OCI-LY1 (cell line): ENCODE measurements at regions not wholly inside any gene's neighbourhood (a gene's known extent, or its start where the extent isn't known, plus 50 kb on each side); places are given as distances from the start of the nearest gene placed in this dataset.

Experiments
- EZH2 ChIP-seq: fragments of 200-600 bp; sonication (generic), shearing (Covaris generic); IDR thresholded peaks from 2 replicates; pipeline ENCODE4 v1.8.0; 2017; ENCODE audit warnings: borderline replicate concordance, mixed run types, mild to moderate bottlenecking, antibody characterized with exemption, low read length, moderate library complexity, mixed read lengths
- TF ChIP-seq, protein P1 (sequence below): fragments of 200-600 bp; sonication (generic), shearing (Covaris generic); IDR thresholded peaks from 2 replicates; pipeline ENCODE4 v1.5.1; 2017; ENCODE audit warnings: mild to moderate bottlenecking, antibody characterized with exemption, low read length, moderate library complexity, mixed read lengths

DNA sequence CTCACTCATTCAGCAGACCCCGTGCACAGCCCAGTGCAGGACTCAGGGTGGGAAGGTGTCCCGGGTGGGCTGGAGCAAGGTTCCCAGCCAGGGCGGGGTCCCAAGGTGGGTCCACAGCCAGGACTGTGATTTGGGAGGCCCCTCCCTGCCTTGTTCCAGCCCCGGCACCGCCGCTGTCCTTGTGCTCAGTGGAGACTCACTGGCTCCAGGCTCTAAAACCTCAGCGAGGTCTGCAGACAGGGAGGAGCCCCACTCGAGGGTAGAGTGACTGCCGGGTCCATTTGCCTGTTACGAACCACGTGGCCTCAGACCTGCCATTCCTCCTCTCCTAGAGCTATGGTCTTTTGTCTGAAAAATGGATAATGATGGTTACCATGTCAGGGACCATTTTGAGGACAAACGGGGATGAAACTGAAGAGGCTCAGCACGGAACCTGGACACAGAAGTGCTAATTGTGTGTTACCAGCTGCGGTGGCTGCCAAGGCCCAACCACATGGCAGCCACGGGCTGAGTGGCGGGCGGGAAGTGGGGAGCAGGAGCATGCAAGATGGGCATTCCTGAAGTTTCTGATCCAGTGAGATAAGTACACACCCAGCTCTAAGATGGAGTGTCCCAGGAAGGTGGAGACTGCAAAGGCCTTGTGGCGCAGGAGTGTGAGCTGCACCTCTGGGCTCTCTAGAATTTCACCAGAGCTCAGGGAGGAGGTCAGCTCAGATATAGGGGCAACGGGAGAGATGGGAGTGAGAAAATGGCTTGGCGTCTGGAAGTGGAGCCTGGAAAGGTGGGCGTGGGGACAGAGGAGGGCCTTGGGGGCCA lies 317.6 kb downstream of the SEC14L1 start:
- TF ChIP-seq, protein P1, sequence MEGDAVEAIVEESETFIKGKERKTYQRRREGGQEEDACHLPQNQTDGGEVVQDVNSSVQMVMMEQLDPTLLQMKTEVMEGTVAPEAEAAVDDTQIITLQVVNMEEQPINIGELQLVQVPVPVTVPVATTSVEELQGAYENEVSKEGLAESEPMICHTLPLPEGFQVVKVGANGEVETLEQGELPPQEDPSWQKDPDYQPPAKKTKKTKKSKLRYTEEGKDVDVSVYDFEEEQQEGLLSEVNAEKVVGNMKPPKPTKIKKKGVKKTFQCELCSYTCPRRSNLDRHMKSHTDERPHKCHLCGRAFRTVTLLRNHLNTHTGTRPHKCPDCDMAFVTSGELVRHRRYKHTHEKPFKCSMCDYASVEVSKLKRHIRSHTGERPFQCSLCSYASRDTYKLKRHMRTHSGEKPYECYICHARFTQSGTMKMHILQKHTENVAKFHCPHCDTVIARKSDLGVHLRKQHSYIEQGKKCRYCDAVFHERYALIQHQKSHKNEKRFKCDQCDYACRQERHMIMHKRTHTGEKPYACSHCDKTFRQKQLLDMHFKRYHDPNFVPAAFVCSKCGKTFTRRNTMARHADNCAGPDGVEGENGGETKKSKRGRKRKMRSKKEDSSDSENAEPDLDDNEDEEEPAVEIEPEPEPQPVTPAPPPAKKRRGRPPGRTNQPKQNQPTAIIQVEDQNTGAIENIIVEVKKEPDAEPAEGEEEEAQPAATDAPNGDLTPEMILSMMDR = no peak
- TF ChIP-seq EZH2 = no peak
